Lung (tissue), 11 donors: ENCODE measurements at regions not wholly inside any gene's neighbourhood (a gene's known extent, or its start where the extent isn't known, plus 50 kb on each side); places are given as distances from the start of the nearest gene placed in this dataset.

ENCODE experiments used
- ATAC-seq: fragments of 200-7000 bp; cut with Tn5 transposase; one replicate; pipeline ENCODE4 v1.9.1; 2020; ENCODE audit warnings: moderate number of reproducible peaks; ENCODE audit not compliant: insufficient read depth, low FRiP score
- DNase-seq, 3 donors: peaks; one replicate each; pipeline ENCODE4 v3.0.0-alpha.2; 2013 to 2017
- H3K27ac ChIP-seq, 2 donors: one replicate each; pipeline ENCODE4 v1.5.1; 2013; ENCODE audit warnings: mild to moderate bottlenecking in 2 of 2, moderate library complexity in 2 of 2, control low read depth in 1 of 2, inconsistent platforms in 1 of 2, low read depth in 1 of 2, low read length in 1 of 2
- H3K27me3 ChIP-seq, 3 donors: one replicate each; pipeline ENCODE4 v1.5.1; 2013; ENCODE audit warnings: low read length in 2 of 3; ENCODE audit not compliant: control insufficient read depth in 3 of 3, insufficient read depth in 3 of 3
- H3K36me3 ChIP-seq, 4 donors: one replicate each; pipeline ENCODE4 v1.5.1; 2013; ENCODE audit warnings: low read length in 4 of 4, mild to moderate bottlenecking in 1 of 4, moderate library complexity in 1 of 4; ENCODE audit not compliant: control insufficient read depth in 4 of 4, insufficient read depth in 4 of 4
- H3K4me1 ChIP-seq, 5 donors: one replicate each; pipeline ENCODE4 v1.5.1; 2013; ENCODE audit warnings: low read length in 5 of 5, mild to moderate bottlenecking in 2 of 5, moderate library complexity in 1 of 5; ENCODE audit not compliant: control insufficient read depth in 5 of 5, insufficient read depth in 5 of 5
- H3K4me3 ChIP-seq: one replicate; pipeline ENCODE4 v1.5.1; 2013; ENCODE audit warnings: mild to moderate bottlenecking, control low read depth, moderate library complexity
- H3K9ac ChIP-seq, 2 donors: one replicate each; pipeline ENCODE4 v1.5.1; 2013; ENCODE audit warnings: low read length in 2 of 2, control low read depth in 1 of 2; ENCODE audit not compliant: insufficient read depth in 1 of 2
- H3K9me3 ChIP-seq, 4 donors: one replicate each; pipeline ENCODE4 v1.5.1; 2013; ENCODE audit warnings: low read length in 3 of 4, mild to moderate bottlenecking in 1 of 4, moderate library complexity in 1 of 4; ENCODE audit not compliant: control insufficient read depth in 4 of 4, insufficient read depth in 3 of 4
- CTCF ChIP-seq: IDR thresholded peaks from 2 replicates; pipeline ENCODE4 v1.5.1; 2012; ENCODE audit warnings: mild to moderate bottlenecking; ENCODE audit errors: control extremely low read depth, extremely low read depth
- WGBS, 2 donors: extraction: QIAGEN DNeasy Blood & Tissue Kit; methylation state at CpG; one replicate each; pipeline ENCODE4 v1.1.7; 2013; 5-methylcytosine and 5-hydroxymethylcytosine counted together
- donor health status: control.
- donor health status: control.
- donor health status: Bipolar disorder and iron deficiency.
- donor health status: healthy.
- donor health status: DM: yes; HTN: yes; CAD: no.

DNA sequence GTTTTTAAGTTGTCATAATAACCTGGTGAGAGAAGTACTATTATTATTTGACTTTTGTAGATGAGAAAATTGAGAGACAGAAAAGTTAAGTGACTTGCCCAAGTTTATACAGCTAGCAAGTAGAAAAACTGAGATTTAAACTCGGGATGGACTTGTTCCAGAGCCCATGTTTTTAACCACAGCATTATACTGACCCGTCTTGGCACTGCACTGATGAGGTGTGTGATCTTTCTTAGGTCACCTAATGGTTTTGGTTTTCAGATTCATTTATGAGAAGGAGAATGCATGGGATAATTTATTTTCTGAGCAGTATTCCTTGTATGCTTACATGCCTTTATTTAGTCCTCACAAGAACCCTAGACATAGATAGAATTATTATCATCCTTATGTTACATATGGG, 201.8 kb upstream of the CDKN2B start:
- no peaks in the 10 kb centered on the region for H3K4me1 ChIP-seq
- WGBS, 2 donors, result 83 to 85% methylated on average over 2 of the region's 2 CpGs

GRCh38 chr9:22211588-22212360, 202.7 kb upstream of the CDKN2B start:
- H3K36me3 ChIP-seq, result no peaks in the 10 kb centered on the region
- H3K9ac ChIP-seq, result no peak overlapping the region
- TF ChIP-seq CTCF, result no peak
- 24 to 31% methylated on average over 4 of the region's 4 CpGs for WGBS, 2 donors
- no peak overlapping the region for H3K4me3 ChIP-seq
- peak; percentile 72 for ATAC-seq
- H3K9me3 ChIP-seq, result no peaks in the 10 kb centered on the region
- no peaks in the 10 kb centered on the region for H3K4me1 ChIP-seq
- no peaks in the 10 kb centered on the region for H3K27me3 ChIP-seq
- H3K27ac ChIP-seq, result no peak overlapping the region
- peak in 1 of 3 donors; percentile 9 for DNase-seq

More for the DNA sequence above, 201.8 kb upstream of the CDKN2B start:
- H3K27me3 ChIP-seq, result no peaks in the 10 kb centered on the region
- no peaks in the 10 kb centered on the region for H3K36me3 ChIP-seq
- ATAC-seq, result no peak
- no peak for TF ChIP-seq CTCF
- H3K9ac ChIP-seq, result no peak overlapping the region
- no peaks in the 10 kb centered on the region for H3K9me3 ChIP-seq
- H3K4me3 ChIP-seq, result no peak overlapping the region
- DNase-seq, result no peak
- no peak overlapping the region for H3K27ac ChIP-seq

GRCh38 chr9:22214021-22214420, 204.9 kb upstream of the CDKN2B start:
- no peaks in the 10 kb centered on the region for H3K9me3 ChIP-seq

More at GRCh38 chr9:22214021-22214420, 204.9 kb upstream of the CDKN2B start:
- DNase-seq, result no peak
- Histone ChIP-seq H3K4me3 (no peak overlapping the region), H3K36me3 (no peaks in the 10 kb centered on the region), H3K9ac (no peak overlapping the region), H3K4me1 (no peaks in the 10 kb centered on the region), H3K27ac (no peak overlapping the region), H3K27me3 (no peaks in the 10 kb centered on the region)
- no peak for ATAC-seq
- WGBS, 2 donors, result 96 to 98% methylated on average over 3 of the region's 3 CpGs
- TF ChIP-seq CTCF, result no peak
